SK-MEL-5 (cell line): ENCODE measurements at regions not wholly inside any gene's neighbourhood (a gene's known extent, or its start where the extent isn't known, plus 50 kb on each side); places are given as distances from the start of the nearest gene placed in this dataset.
A peak's percentile ranks its signal among the peaks of the same experiment; 100 is the strongest.

Experiments used
- DNase-seq: peaks from one replicate; pipeline ENCODE4 v3.0.0-alpha.2; 2016; ENCODE audit warnings: low read depth, low spot score
- in situ Hi-C: cut with HindIII; loops from 2 replicates; pipeline ENCODE4 v1.10.0; 2016; ENCODE audit warnings: low sequenced_read_pairs, high pct_unique_total_duplicates, low pct_unique_long_range_greater_than_20kb

DNA sequence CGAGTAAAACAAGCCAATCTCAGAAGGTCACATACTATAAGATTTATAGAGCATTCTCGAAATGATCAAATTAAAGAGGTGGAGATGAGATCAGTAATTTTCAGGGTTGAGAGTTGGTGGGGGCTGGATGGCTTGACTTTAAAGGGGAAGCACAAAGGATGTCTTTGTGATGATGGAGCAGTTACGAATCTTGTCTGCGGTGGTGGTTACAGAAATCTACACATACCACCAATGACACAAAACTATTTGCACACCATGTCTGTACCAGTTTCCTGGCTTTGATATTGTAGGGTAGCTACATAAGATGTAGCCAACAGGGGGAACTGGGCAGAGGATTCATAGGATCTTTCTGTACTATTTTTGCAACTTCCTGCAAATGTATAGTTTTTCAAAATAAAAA, 190.6 kb upstream of the SMIM21 start:
- DNase-seq: no peak
- in situ Hi-C loops: no loop called here

DNA sequence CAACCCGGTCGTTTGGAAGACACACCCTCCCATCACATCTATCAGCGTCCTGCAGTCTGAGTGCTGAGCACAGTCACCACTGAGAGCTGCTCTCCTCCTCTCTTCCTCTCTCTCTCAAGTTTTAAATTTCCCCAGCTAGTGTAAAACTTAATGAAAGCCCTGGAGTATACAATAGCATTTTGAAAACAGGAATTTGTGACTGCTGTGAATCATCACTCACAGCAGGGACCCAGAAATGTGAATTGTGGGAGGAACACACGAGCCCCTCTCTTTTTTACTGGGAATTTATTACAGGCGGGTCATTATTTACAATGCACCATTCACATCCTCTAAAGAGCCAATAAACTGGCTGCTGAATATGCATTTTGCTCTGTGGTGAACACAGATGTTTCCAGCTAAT, 185.0 kb upstream of the SMIM21 start:
- in situ Hi-C loops: no loop called here
- no peak for DNase-seq

DNA sequence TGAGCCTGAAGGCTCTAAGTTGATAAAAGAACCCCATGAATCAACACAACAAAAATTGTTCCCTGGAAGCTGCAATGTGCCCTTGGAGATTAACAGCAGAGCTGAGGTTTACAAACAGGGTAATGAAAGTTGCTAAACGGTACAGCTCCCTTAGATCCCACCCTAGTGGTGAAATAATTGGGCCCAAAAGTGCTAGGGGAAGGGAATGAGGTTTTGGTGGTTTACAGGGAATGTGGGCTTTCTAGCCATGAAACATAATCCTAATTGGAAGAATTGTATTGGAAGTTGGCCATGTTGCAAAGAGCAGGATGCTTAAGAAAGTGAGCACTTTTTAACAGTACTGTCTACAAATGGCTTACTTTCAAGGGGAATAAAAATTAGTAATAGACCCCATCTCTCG, 180.2 kb upstream of the SMIM21 start:
- no peak for DNase-seq
- in situ Hi-C loops: no loop called here

DNA sequence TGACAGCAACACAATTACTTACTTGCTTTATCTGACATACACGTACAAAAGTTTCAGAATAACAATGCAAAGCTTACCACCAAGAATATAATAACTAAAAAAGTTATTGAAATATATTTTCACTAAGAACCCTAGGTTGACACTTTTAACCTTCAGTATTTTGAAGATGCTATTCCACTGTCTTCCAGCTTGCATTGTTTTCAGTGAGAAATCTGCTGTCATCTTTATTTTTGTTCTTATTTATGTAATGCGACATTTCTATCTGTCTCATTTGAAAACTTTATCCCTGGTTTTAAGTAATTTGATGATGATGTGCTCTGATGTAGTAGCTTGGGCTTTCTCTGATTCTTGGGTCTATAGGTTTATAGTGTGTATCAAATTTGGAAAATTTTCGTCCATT, 165.0 kb upstream of the SMIM21 start:
- in situ Hi-C loops: no loop called here
- DNase-seq: no peak

DNA sequence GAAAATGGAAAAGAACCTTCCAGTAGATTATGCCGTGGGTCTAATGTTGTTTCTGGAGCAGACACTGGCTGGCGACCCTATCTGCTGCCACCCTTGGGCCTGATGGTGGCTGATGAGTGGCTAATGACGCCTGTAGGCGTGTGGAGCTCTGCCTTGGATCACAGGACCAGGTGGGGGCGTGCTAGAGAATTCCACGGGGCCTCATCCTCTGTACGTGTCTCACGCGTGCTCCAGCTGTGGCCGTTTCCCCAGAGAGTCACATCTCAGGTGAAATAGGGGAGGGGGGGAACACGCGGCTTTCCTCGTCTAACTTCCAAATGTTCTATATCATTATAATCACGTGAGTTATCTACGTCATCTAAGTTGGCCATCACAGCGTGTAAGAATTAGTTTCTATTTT, 160.9 kb upstream of the SMIM21 start:
- in situ Hi-C loops: no loop called here
- DNase-seq: no peak

DNA sequence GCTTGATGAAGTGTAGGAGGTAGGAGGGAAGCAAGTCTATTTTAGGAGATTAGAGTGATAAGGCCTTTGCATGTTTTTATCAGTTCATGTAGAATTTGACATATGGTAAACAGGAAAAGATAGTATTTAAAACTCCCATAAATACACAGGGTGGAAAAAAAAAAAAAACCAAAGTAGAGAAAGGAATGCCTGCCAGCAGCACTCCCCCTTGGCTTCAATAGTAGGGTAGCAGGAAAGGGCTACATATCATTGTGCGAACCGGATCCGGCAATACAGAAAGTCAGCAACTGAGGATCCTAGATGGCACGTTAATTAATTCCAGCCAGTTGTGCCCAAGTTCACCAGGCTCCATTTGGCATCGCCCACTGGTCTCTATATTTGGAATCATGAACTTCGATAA, 159.6 kb upstream of the SMIM21 start:
- DNase-seq: no peak
- in situ Hi-C loops: no loop called here

DNA sequence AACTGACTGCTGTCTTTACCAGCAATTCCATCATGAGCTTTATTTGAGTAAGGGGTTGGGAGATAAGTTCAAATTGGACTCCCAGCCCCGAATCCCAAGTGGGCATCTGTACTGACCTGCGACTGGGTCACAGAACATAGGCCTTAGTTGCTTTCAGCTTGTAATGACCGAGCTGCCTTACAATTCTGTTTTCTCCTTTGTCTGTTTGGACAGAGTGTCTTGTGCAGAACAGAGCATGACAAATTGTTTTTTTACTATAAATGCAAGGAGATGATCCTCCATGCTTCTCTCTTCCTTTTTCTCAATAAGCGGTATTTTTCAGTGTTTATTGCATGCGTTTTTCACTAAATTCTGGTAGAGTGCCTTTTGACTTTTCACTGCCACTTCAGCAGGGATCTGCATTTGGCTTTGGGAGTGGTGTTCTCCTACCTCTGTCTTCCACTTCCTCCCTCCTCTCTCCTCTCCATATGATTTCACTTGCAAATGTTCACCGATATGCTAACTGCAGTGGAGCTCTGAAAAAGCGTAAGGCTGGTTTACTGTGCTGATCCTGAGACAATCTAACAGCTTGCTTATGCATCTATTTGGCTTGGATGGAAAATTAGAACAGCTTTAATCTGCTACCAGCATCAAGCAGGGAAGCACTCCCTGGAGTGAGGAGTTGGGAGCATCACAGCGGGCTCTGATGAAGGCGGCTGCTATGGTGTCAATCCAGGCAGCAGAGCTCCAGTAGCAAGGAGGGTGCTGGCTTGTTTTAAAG, 158.8 kb upstream of the SMIM21 start:
- no peak for DNase-seq
- in situ Hi-C loops: no loop called here

DNA sequence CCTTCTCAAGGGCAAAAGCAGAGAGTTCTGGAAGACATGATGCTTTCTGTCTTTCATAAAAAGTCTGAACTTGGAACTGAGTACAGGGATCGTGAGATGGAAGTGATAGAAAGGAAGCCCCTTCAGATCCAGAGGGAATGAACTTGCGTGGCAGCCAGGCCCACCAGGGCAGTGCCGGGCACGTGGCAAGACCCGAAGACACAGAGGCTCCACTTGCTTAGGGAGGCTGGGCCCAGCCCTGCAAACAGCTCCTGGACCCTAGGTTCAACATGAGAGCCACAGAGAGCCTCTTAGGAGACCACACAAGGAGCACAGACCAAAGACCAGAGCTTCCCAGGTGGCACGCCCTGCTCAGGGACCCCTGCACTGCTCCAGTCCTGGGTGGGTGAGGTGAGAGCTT, 155.4 kb upstream of the SMIM21 start:
- no peak for DNase-seq
- in situ Hi-C loops: no loop called here

DNA sequence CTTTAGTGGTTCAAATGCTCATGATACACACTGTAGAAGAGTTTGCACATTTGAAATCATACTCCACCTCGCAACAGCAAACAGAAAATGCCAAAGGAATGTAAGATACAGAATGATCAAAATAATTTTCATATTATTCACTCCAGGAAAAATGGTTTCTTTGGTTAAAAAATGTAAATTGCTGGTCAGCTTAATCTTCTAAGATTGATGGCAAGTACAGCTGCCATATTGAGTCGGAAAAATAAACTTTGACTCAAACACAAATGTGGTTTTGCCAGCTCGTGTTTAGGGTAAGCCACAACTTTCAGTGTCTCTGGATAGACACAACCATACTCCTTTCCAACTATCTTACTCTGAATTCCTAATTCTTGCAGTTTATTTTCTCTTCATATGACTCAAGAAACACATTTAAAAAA, 154.9 kb upstream of the SMIM21 start:
- in situ Hi-C loops: no loop called here
- DNase-seq: no peak

DNA sequence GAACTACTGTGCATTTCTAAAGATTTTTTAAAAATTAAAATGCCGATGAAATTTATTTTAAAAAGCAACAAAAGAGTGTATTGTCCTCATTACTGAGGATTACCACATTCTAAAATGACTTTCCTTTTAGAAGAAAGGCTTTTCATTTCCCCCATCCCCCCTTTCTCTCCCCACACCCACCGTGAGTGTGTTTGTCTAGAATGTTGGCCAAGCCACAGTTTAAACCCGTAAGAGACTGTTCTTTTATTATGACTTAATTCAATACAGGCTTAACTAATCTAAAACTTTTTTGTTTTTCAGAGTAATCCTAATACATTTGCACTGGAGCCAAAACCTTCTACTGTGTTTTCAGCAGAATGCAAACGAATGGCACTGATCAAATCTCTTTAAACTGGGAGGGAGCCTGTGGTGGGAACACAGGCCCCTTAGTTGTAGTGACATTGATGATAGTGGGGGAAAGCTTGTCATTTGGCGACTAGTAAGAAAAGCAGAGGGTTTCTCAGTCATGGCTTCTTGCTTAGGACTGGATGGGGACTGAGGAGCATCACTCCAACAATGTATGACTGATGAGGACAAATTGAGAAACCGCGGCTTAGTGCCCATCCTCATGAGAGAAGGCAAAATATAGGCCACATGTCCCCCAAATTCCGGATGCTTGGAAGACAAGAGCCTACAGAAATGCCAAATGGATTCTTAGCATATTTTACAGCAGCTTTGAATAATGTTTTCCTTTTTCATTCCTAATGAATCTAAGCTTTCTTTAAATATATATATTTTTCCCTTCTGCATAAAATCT, 154.0 kb upstream of the SMIM21 start:
- in situ Hi-C loops: no loop called here
- no peak for DNase-seq

DNA sequence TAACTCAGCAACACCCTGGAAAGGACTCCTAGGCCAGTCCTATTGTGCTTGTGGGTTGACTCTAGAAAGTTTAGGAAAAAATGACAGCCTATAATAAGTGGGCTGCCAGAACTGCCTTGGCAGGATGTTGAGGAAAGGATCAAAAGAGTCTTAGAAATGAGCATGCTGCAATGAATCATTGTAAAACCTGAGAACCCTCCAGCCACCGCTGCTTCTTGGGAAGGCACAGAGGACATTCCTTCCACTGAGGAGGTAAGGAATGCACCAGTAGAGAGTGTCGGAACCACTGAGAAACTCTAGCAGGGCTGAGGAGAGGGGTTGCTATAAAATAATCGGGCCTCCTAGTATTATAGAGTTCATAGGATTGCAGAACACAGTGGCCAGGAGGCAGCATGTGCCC, 146.7 kb upstream of the SMIM21 start:
- in situ Hi-C loops: no loop called here

DNA sequence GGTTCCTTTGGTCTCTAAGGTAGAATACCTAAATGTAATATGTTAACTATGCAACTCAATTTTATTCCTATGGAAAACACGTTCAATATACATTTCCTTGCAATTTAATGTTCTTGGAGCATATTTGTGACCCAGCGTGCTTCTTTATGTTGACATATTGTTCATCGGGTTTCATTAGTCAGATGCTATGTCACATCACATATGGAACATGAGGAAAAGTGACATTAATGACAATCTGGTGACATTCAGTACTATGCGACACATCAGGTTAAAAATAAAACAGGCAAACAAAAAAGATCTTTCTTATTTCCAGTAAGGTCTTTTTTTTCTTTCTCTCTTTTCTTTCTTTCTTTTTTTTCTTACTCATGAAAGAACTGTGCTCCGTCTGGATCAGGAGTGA, 135.6 kb upstream of the SMIM21 start:
- in situ Hi-C loops: no loop called here
- DNase-seq: no peak

More for the DNA sequence above, 146.7 kb upstream of the SMIM21 start:
- DNase-seq: no peak

DNA sequence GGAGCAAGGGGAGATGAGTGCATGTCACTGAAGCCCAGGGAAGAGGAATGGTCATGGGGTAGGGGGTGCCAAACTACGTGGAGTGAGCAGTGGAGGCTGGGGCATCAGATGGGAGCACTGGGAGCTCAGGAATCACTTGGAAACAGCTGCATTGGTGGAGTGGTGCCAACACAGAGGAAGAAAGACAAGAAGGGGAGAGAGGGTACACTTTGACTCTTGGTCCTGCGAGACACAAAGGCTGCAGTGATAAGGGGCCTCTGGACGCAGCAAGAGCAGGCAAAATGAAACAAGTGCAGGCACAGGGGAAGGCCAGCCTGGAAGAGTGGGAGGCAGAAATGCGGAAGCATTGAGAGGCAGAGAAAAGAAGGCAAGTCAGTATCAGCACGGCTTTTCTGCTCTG, 134.7 kb upstream of the SMIM21 start:
- in situ Hi-C loops: no loop called here
- no peak for DNase-seq

DNA sequence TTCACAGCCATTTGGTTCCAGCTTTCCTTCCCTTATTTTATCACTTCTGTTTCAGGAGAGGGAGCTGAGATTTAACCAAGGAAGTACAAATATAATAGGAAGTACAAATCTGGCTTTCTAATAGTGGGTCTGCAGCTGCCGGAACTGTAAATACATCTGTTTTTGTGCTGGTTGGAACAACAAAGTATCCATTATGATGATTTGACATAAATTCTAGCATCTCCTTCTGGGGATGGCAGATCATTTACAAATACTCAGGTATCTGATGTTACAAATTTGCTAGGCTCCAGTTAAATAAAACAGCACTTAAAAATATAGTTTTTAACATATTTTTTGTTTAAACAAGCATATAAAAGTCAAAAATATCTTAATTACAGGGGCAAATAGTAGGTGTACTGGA, 131.3 kb upstream of the SMIM21 start:
- in situ Hi-C loops: no loop called here
- DNase-seq: no peak

DNA sequence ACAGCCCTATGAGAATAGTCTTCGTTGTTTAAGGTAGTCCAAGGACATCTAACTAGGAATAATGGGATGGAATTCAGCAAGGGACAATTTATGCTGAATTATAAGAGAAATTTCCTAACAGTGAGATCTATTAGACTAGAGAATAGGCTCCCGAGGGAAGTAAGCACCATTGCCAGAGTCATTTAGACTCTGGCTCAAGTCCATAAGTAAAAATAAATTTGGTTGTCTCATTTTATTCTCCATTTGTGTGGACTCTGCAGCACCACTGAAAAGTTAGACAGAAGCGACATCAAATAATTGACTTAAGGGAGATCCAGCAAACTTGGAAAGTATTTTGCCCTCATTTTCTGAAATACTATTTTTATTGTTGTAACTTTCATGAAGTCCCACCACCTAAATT, 129.3 kb upstream of the SMIM21 start:
- in situ Hi-C loops: no loop called here
- no peak for DNase-seq

DNA sequence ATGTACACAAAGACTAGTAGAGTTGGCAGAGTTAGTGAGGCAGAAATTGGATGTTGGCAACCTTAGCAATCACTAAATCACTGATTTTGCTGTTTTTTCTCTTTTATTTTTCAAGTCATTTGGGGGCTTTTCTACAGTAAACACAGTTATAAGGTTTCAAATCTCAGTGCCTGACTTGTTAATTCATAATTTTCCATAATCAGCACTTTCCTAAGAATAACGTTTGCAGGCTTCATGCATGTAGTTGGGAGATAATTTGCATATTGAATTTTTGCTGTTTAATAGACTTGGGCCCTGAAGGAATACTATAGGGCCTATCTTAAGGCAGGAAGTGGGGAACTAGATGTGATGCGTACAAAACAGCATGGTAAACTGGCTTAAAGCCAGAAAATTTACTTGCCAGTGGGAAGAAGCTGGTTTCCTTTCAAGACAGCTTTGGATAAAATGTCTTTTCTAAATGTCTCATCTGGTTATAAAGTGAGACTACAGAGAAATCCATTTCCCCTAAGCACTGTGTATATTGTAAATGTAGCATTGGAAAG, 127.2 kb upstream of the SMIM21 start:
- DNase-seq: no peak
- in situ Hi-C loops: no loop called here

DNA sequence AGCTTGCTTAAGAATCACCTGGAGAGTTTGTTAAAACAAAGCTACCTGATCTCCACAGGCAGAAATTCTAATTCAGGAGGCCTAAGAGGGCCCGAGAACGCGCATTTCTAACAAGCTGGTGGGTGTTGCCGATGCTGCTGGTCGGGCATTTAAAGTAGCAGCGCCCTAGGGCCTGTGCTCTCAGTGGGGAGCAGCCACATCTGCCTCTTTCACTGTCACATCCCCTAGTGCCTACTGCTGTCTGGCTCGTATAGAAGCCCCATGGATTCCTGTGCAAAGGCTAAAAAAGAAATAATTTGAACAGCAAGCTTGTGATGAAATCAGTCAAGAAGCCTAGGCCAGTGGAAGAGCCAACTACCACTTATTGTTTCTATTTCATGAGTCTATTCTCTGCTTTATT, 126.7 kb upstream of the SMIM21 start:
- in situ Hi-C loops: no loop called here
- no peak for DNase-seq

DNA sequence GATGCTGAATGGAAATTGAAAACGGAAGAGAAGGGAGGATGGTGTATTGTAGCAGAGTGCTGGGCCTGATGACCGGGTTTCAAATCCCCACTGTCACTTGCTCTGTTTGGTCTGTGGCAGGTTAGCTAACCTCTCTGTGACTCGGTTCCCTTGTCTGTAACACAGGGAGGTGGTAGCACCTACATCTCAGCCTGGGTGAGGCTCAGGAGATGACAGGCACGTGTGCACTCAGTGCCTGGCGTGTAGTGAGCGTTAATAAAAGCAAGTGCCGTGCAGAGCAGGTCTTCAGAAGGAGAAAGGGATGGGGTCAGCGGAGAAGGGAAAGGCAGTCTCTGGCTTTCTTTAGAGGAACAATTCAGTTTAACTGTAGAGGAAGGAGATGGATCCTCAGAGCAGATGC, 125.5 kb upstream of the SMIM21 start:
- DNase-seq: no peak
- in situ Hi-C loops: no loop called here

DNA sequence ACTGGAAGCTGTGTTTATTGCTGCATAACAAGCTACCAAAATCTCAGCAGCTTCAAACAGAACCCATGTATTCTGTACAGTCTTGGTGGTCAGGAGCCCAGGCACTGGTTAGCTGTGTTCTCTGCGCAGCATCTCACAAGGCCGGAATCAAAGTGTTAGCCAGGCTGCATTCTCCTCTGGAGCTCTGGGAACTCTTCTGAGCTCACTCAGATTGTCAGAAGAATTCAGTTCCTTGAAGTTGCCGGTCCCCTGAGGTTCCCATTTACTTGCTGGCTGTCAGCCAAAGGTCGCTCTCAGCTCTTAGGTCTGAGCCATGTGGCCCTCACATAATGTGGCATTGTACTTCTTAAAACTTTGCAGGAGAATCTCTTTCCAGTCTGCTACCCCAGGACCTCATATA, 123.6 kb upstream of the SMIM21 start:
- peak; percentile 9 for DNase-seq
- in situ Hi-C loops: no loop called here
